IMR-90 (cell line): ENCODE measurements at regions not wholly inside any gene's neighbourhood (a gene's known extent, or its start where the extent isn't known, plus 50 kb on each side); places are given as distances from the start of the nearest gene placed in this dataset.

Source experiments
- ATAC-seq: fragments of 200-7000 bp; cut with Tn5 transposase; 2 replicates; pipeline ENCODE4 v1.9.1; 2020; ENCODE audit warnings: low read depth, mild to moderate bottlenecking, moderate library complexity
- BruUV-seq: library from RNA; stranded (reverse); fragments of 400-500 nt; replicated peaks from 2 replicates; lab custom pipeline; 2021; lab: Mats Ljungman, UMichigan
- CTCF ChIA-PET: fragments of 300-600 bp; formaldehyde crosslinking; extraction: SDS; loops from one replicate; lab custom pipeline; 2021; ENCODE audit warnings: antibody characterized with exemption; lab: Yijun Ruan, JAX
- POLR2A ChIA-PET: fragments of 300-600 bp; sonication (Branson Sonifier 250); formaldehyde crosslinking; loops from one replicate; lab custom pipeline; 2022; ENCODE audit warnings: antibody characterized with exemption; ENCODE audit not compliant: unreplicated experiment; lab: Charles Lee
- DNase-seq: peaks from one replicate; pipeline ENCODE4 v3.0.0; 2013
- H2AFZ ChIP-seq: replicated peaks from 2 replicates; pipeline ENCODE3; 2013; ENCODE audit warnings: low read length, mild to moderate bottlenecking; ENCODE audit not compliant: poor library complexity
- H2AK5ac ChIP-seq: 2 replicates; pipeline ENCODE4 v1.6.1; 2013; ENCODE audit warnings: low read depth, low read length, inconsistent platforms
- H2AK9ac ChIP-seq: replicated peaks from 2 replicates; pipeline ENCODE3; 2013; ENCODE audit warnings: mild to moderate bottlenecking, low read depth, low read length, moderate library complexity; ENCODE audit not compliant: poor library complexity
- H2BK120ac ChIP-seq: 2 replicates; pipeline ENCODE4 v1.6.1; 2013; ENCODE audit warnings: low read depth, low read length, inconsistent platforms
- H2BK15ac ChIP-seq: 3 replicates; pipeline ENCODE4 v1.6.1; 2013; ENCODE audit warnings: low read depth, low read length, inconsistent platforms
- H2BK20ac ChIP-seq: 2 replicates; pipeline ENCODE4 v1.6.1; 2013; ENCODE audit warnings: low read depth, mild to moderate bottlenecking, inconsistent platforms, low read length, moderate library complexity
- H2BK5ac ChIP-seq: 2 replicates; pipeline ENCODE4 v1.6.1; 2013; ENCODE audit warnings: mild to moderate bottlenecking, low read depth, low read length, inconsistent platforms; ENCODE audit not compliant: poor library complexity, severe bottlenecking
- H3K14ac ChIP-seq: replicated peaks from 2 replicates; pipeline ENCODE4 v1.6.1; 2013; ENCODE audit warnings: low read depth, low read length, inconsistent platforms
- H3K18ac ChIP-seq: 2 replicates; pipeline ENCODE4 v1.6.1; 2013; ENCODE audit warnings: low read depth, low read length, control low read depth
- H3K23ac ChIP-seq: 2 replicates; pipeline ENCODE4 v1.6.1; 2013; ENCODE audit warnings: low read depth, low read length, inconsistent platforms
- H3K27ac ChIP-seq: 2 replicates; pipeline ENCODE4 v1.5.1; 2013; ENCODE audit warnings: mild to moderate bottlenecking, control low read depth, low read length; ENCODE audit not compliant: insufficient read depth
- H3K27me3 ChIP-seq: 2 replicates; pipeline ENCODE4 v1.6.1; 2013; ENCODE audit warnings: low read length; ENCODE audit not compliant: control insufficient read depth, insufficient read depth
- H3K36me3 ChIP-seq: 2 replicates; pipeline ENCODE4 v1.6.1; 2013; ENCODE audit warnings: low read length, mixed read lengths; ENCODE audit not compliant: control insufficient read depth, insufficient read depth
- H3K4ac ChIP-seq: 2 replicates; pipeline ENCODE4 v1.6.1; 2013; ENCODE audit warnings: low read depth, low read length, inconsistent platforms
- H3K4me1 ChIP-seq: 2 replicates; pipeline ENCODE4 v1.6.1; 2013; ENCODE audit warnings: low read length, mixed read lengths; ENCODE audit not compliant: control insufficient read depth, insufficient read depth
- H3K4me2 ChIP-seq: 2 replicates; pipeline ENCODE4 v1.6.1; 2013; ENCODE audit warnings: low read depth, mild to moderate bottlenecking, control low read depth, low read length, moderate library complexity
- H3K4me3 ChIP-seq: 2 replicates; pipeline ENCODE4 v1.5.1; 2013; ENCODE audit warnings: low read depth, mild to moderate bottlenecking, control low read depth, low read length, moderate library complexity; ENCODE audit not compliant: insufficient read depth
- H3K56ac ChIP-seq: 2 replicates; pipeline ENCODE4 v1.6.1; 2013; ENCODE audit warnings: low read length, inconsistent platforms; ENCODE audit not compliant: insufficient read depth; ENCODE audit errors: extremely low read depth
- H3K79me1 ChIP-seq, 2 experiments: 2 replicates each; pipeline ENCODE4 v1.6.1; 2013; ENCODE audit warnings: low read length in 2 of 2, inconsistent platforms in 1 of 2, low read depth in 1 of 2
- H3K9ac ChIP-seq: 2 replicates; pipeline ENCODE4 v1.6.1; 2013; ENCODE audit warnings: low read depth, low read length, control low read depth
- H3K9me1 ChIP-seq: 2 replicates; pipeline ENCODE4 v1.6.1; 2013; ENCODE audit warnings: low read length, inconsistent platforms; ENCODE audit not compliant: insufficient read depth
- H3K9me3 ChIP-seq: 2 replicates; pipeline ENCODE4 v1.6.1; 2013; ENCODE audit warnings: low read length; ENCODE audit not compliant: control insufficient read depth, insufficient read depth
- H4K20me1 ChIP-seq: 2 replicates; pipeline ENCODE4 v1.6.1; 2013; ENCODE audit warnings: low read length, inconsistent platforms; ENCODE audit not compliant: insufficient read depth
- H4K5ac ChIP-seq: 2 replicates; pipeline ENCODE4 v1.6.1; 2013; ENCODE audit warnings: mild to moderate bottlenecking, low read depth, low read length, control low read depth
- H4K8ac ChIP-seq, 2 experiments: 2 replicates each; pipeline ENCODE4 v1.6.1; 2013; ENCODE audit warnings: low read depth in 2 of 2, low read length in 2 of 2, control low read depth in 1 of 2, inconsistent platforms in 1 of 2
- H4K91ac ChIP-seq: 2 replicates; pipeline ENCODE4 v1.6.1; 2013; ENCODE audit warnings: low read depth, low read length, inconsistent platforms; ENCODE audit not compliant: insufficient read depth
- BHLHE40 ChIP-seq: fragments of 150-350 bp; IDR thresholded peaks from 2 replicates; pipeline ENCODE4 v1.6.1; 2016; ENCODE audit warnings: mild to moderate bottlenecking, low read depth, low read length
- CEBPB ChIP-seq: IDR thresholded peaks from 2 replicates; pipeline ENCODE4 v1.6.1; 2012; ENCODE audit warnings: low read depth, low read length, improper control_type of control experiment
- CHD1 ChIP-seq: IDR thresholded peaks from 2 replicates; pipeline ENCODE4 v1.6.1; 2012; ENCODE audit warnings: low read depth, low read length, improper control_type of control experiment
- FOS ChIP-seq: fragments of 150-350 bp; IDR thresholded peaks from 2 replicates; pipeline ENCODE4 v1.6.1; 2016; ENCODE audit warnings: low read depth, low read length
- MAFK ChIP-seq: IDR thresholded peaks from 2 replicates; pipeline ENCODE4 v1.6.1; 2012; ENCODE audit warnings: low read depth, low read length, improper control_type of control experiment
- MAZ ChIP-seq: IDR thresholded peaks from 2 replicates; pipeline ENCODE4 v1.6.1; 2012; ENCODE audit warnings: low read depth, mild to moderate bottlenecking, low read length, improper control_type of control experiment, moderate library complexity, borderline replicate concordance
- MXI1 ChIP-seq: IDR thresholded peaks from 2 replicates; pipeline ENCODE4 v1.6.1; 2012; ENCODE audit warnings: low read depth, mild to moderate bottlenecking, low read length, moderate library complexity, borderline replicate concordance
- NFE2L2 ChIP-seq: fragments of 150-350 bp; IDR thresholded peaks from 2 replicates; pipeline ENCODE4 v1.6.1; 2016; ENCODE audit warnings: low read depth, mild to moderate bottlenecking, low read length
- POLR2A ChIP-seq: IDR thresholded peaks from 2 replicates; pipeline ENCODE4 v1.6.1; 2012; ENCODE audit warnings: mild to moderate bottlenecking, low read depth, low read length
- RAD21 ChIP-seq: IDR thresholded peaks from 2 replicates; pipeline ENCODE4 v1.6.1; 2012; ENCODE audit warnings: low read length, improper control_type of control experiment
- RCOR1 ChIP-seq: IDR thresholded peaks from 2 replicates; pipeline ENCODE4 v1.6.1; 2012; ENCODE audit warnings: mild to moderate bottlenecking, low read length, improper control_type of control experiment; ENCODE audit not compliant: insufficient replicate concordance
- RFX5 ChIP-seq: IDR thresholded peaks from 2 replicates; pipeline ENCODE4 v1.8.0; 2012; ENCODE audit warnings: low read depth, mild to moderate bottlenecking, low read length, moderate library complexity
- SMC3 ChIP-seq: fragments of 150-350 bp; IDR thresholded peaks from 2 replicates; pipeline ENCODE4 v1.6.1; 2016; ENCODE audit warnings: low read depth, mild to moderate bottlenecking, antibody characterized with exemption, low read length, moderate library complexity
- WGBS, 2 experiments: methylation state at CpG; one replicate each; pipeline versions ENCODE4 v1.1.5 to v1.1.7; 2013; ENCODE audit warnings: missing lambda C conversion rate in 2 of 2; ENCODE audit not compliant: insufficient read length in 1 of 2; ENCODE audit errors: extremely low coverage in 2 of 2; 5-methylcytosine and 5-hydroxymethylcytosine counted together
- dilution Hi-C: fragments of 300-500 bp; cut with HindIII; formaldehyde crosslinking; loops from one replicate; pipeline ENCODE4 v1.14.3; 2018; ENCODE audit warnings: low sequenced_read_pairs; ENCODE audit not compliant: unreplicated experiment
- in situ Hi-C: fragments of 300-500 bp; cut with MboI; formaldehyde crosslinking; loops from 3 replicates; pipeline ENCODE4 v1.14.3; 2019; ENCODE audit warnings: low sequenced_read_pairs, inconsistent platforms, mixed read lengths
- intact Hi-C: fragments of 100-400 bp; cut with micrococcal nuclease; formaldehyde crosslinking; loops from 2 replicates; pipeline ENCODE4 v1.10.0; 2022
- TF ChIP-seq, protein P1 (sequence below): fragments of 150-350 bp; IDR thresholded peaks from 2 replicates; pipeline ENCODE4 v1.6.1; 2017; ENCODE audit warnings: mild to moderate bottlenecking, antibody characterized with exemption, low read length, low read depth
- TF ChIP-seq, protein P2 (sequence below): fragments of 150-350 bp; IDR thresholded peaks from 2 replicates; pipeline ENCODE4 v1.6.1; 2016; ENCODE audit warnings: low read depth, mild to moderate bottlenecking, low read length, moderate library complexity, borderline replicate concordance
- TF ChIP-seq, protein P3 (sequence below): conservative IDR thresholded peaks from 2 replicates; pipeline ENCODE4 v1.5.1; 2012; ENCODE audit warnings: mild to moderate bottlenecking, low read depth, low read length, improper control_type of control experiment

DNA sequence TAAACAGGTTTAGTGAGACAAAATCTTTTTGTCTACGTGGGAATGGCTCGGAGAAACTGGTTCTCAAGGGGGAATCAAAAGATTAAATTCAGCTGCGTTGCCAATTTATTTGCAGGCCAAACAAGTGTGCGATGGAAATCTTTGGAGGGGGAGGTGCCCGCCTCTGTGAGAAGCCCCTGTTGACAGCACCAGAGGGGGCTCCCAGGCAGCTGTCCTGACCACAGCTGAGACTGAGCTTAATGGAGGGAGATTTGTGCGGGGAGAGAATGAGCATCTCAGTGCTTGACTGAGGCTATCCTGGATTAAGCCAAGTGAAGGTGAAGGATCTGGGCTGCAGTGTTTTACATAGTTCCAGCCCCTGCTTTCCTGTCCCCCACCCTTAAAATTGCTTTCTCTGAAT, 169.7 kb downstream of the ATG4C start:
- ChIA-PET POLR2A (no interaction called here), CTCF (no interaction called here)
- intact Hi-C loops, result loop anchor here (10.0 kb wide), 1 partner anchor 61 kb away; no protein-coding TSS in a partner anchor
- in situ Hi-C loops, result no loop called here
- Histone ChIP-seq H2BK5ac (no peak overlapping the region), H3K9ac (no peak overlapping the region), H3K4me1 (no peaks in the 10 kb centered on the region), H2AK9ac (no peak overlapping the region), H4K5ac (no peak overlapping the region), H2AFZ (no peak overlapping the region), H3K4me2 (no peak overlapping the region), H3K9me1 (no peaks in the 10 kb centered on the region), H3K27me3 (peaks cover 3% of the 10 kb centered on the region; the same call in 1 of the 2 replicates), H3K14ac (no peak overlapping the region), H3K56ac (no peak overlapping the region), H2BK15ac (no peak overlapping the region), H3K36me3 (no peaks in the 10 kb centered on the region), H3K4ac (no peak overlapping the region), H2BK20ac (no peak overlapping the region), H3K18ac (no peak overlapping the region), H3K9me3 (no peaks in the 10 kb centered on the region), H3K79me1 (no peaks in the 10 kb centered on the region), H2BK120ac (no peak overlapping the region), H4K8ac (no peak overlapping the region), H3K27ac (no peak overlapping the region), H3K4me3 (no peak overlapping the region), H4K91ac (no peak overlapping the region), H2AK5ac (no peak overlapping the region), H4K20me1 (no peaks in the 10 kb centered on the region), H3K23ac (no peak overlapping the region)
- BruUV-seq, result no TSS peak
- DNase-seq, result no peak
- dilution Hi-C loops, result no loop called here
- no peak for ATAC-seq
- TF ChIP-seq RFX5 (no peak), RCOR1 (no peak), MAFK (no peak), CHD1 (no peak), SMC3 (no peak), BHLHE40 (no peak), MXI1 (no peak), POLR2A (no peak), RAD21 (no peak), MAZ (no peak), FOS (no peak), CEBPB (no peak), NFE2L2 (no peak)
- TF ChIP-seq, protein P1, sequence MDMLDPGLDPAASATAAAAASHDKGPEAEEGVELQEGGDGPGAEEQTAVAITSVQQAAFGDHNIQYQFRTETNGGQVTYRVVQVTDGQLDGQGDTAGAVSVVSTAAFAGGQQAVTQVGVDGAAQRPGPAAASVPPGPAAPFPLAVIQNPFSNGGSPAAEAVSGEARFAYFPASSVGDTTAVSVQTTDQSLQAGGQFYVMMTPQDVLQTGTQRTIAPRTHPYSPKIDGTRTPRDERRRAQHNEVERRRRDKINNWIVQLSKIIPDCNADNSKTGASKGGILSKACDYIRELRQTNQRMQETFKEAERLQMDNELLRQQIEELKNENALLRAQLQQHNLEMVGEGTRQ, result no peak
- TF ChIP-seq, protein P2, sequence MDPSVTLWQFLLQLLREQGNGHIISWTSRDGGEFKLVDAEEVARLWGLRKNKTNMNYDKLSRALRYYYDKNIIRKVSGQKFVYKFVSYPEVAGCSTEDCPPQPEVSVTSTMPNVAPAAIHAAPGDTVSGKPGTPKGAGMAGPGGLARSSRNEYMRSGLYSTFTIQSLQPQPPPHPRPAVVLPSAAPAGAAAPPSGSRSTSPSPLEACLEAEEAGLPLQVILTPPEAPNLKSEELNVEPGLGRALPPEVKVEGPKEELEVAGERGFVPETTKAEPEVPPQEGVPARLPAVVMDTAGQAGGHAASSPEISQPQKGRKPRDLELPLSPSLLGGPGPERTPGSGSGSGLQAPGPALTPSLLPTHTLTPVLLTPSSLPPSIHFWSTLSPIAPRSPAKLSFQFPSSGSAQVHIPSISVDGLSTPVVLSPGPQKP, result no peak
- TF ChIP-seq, protein P3, sequence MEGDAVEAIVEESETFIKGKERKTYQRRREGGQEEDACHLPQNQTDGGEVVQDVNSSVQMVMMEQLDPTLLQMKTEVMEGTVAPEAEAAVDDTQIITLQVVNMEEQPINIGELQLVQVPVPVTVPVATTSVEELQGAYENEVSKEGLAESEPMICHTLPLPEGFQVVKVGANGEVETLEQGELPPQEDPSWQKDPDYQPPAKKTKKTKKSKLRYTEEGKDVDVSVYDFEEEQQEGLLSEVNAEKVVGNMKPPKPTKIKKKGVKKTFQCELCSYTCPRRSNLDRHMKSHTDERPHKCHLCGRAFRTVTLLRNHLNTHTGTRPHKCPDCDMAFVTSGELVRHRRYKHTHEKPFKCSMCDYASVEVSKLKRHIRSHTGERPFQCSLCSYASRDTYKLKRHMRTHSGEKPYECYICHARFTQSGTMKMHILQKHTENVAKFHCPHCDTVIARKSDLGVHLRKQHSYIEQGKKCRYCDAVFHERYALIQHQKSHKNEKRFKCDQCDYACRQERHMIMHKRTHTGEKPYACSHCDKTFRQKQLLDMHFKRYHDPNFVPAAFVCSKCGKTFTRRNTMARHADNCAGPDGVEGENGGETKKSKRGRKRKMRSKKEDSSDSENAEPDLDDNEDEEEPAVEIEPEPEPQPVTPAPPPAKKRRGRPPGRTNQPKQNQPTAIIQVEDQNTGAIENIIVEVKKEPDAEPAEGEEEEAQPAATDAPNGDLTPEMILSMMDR, result no peak
- no CpG with 5 or more reads among the region's 6 CpGs for WGBS, 2 experiments
